ENCODE measurements at regions not wholly inside any gene's neighbourhood (a gene's known extent, or its start where the extent isn't known, plus 50 kb on each side); places are given as distances from the start of the nearest gene placed in this dataset.

DNA sequence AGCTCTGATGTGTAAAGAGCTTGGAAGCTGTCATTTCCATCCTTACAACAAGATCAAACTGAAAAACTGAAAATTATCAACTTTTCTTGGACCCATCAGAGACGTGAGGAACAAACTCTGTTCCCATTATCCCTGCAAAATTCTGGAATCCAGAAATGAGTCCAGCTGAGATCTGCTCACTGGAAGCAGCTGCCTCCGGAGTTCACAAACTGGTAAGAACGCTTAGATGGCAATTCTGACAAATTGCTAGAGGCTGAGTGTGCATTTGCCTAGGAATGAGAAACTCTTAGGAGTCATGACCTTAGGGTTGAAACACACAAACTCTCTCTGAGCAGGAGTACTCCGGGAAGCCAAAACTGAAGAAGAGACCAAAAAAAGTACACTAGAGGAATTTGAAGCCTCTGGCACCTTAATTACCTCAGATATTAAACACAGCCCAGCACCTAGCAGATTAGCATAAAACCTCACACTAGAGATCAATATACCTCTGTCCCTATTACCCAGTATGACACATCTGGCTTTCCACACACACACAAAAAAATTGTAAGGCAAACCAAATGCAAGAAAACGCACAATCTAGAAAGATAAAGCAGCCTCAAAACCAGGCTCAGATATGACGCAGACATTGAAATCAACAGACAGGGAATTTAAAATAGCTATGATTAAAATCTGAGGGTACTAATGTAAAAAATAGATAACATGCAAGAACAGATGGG is 233.5 kb upstream of the SGK1 start:
- TF ChIP-seq, protein P1, sequence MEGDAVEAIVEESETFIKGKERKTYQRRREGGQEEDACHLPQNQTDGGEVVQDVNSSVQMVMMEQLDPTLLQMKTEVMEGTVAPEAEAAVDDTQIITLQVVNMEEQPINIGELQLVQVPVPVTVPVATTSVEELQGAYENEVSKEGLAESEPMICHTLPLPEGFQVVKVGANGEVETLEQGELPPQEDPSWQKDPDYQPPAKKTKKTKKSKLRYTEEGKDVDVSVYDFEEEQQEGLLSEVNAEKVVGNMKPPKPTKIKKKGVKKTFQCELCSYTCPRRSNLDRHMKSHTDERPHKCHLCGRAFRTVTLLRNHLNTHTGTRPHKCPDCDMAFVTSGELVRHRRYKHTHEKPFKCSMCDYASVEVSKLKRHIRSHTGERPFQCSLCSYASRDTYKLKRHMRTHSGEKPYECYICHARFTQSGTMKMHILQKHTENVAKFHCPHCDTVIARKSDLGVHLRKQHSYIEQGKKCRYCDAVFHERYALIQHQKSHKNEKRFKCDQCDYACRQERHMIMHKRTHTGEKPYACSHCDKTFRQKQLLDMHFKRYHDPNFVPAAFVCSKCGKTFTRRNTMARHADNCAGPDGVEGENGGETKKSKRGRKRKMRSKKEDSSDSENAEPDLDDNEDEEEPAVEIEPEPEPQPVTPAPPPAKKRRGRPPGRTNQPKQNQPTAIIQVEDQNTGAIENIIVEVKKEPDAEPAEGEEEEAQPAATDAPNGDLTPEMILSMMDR (IDR thresholded peaks at IDR 0.05): no peak
- TF ChIP-seq POLR2A (IDR thresholded peaks at IDR 0.05): no peak
